Neuronal stem cell (in vitro differentiated cells): ENCODE measurements at regions not wholly inside any gene's neighbourhood (a gene's known extent, or its start where the extent isn't known, plus 50 kb on each side); places are given as distances from the start of the nearest gene placed in this dataset.

ENCODE experiments used
- DNase-seq: peaks from one replicate; pipeline ENCODE4 v3.0.0-alpha.2; 2013; ENCODE audit warnings: low spot score
- H2AFZ ChIP-seq: one replicate; pipeline ENCODE4 v1.6.1; 2013; ENCODE audit warnings: mild to moderate bottlenecking, low read length, inconsistent platforms
- H2AK5ac ChIP-seq: 2 replicates; pipeline ENCODE4 v1.6.1; 2013; ENCODE audit warnings: low read depth, mild to moderate bottlenecking, inconsistent platforms, low read length, moderate library complexity, mixed read lengths
- H2BK120ac ChIP-seq: 2 replicates; pipeline ENCODE4 v1.6.1; 2013; ENCODE audit warnings: low read depth, mild to moderate bottlenecking, inconsistent platforms, low read length, moderate library complexity, mixed read lengths
- H2BK12ac ChIP-seq: one replicate; pipeline ENCODE4 v1.6.1; 2013; ENCODE audit warnings: low read length, inconsistent platforms
- H2BK15ac ChIP-seq: 2 replicates; pipeline ENCODE4 v1.6.1; 2013; ENCODE audit warnings: mild to moderate bottlenecking, low read length, inconsistent platforms, mixed read lengths
- H2BK5ac ChIP-seq: one replicate; pipeline ENCODE4 v1.6.1; 2013; ENCODE audit warnings: inconsistent platforms, mild to moderate bottlenecking, low read length, moderate library complexity
- H3K14ac ChIP-seq: one replicate; pipeline ENCODE4 v1.6.1; 2013; ENCODE audit warnings: low read length, inconsistent platforms
- H3K18ac ChIP-seq: 2 replicates; pipeline ENCODE4 v1.6.1; 2013; ENCODE audit warnings: low read length, inconsistent platforms
- H3K23ac ChIP-seq: 2 replicates; pipeline ENCODE4 v1.6.1; 2013; ENCODE audit warnings: low read depth, mild to moderate bottlenecking, mixed read lengths, low read length, inconsistent platforms; ENCODE audit not compliant: poor library complexity
- H3K27ac ChIP-seq: replicated peaks from 3 replicates; pipeline ENCODE4 v1.5.1; 2013; ENCODE audit warnings: low read length, inconsistent platforms
- H3K27me3 ChIP-seq, 3 experiments: 2 replicates each; pipeline ENCODE4 v1.6.1; 2013; ENCODE audit warnings: low read length in 3 of 3, mild to moderate bottlenecking in 2 of 3, inconsistent platforms in 1 of 3, low read depth in 1 of 3, mixed read lengths in 1 of 3, moderate library complexity in 1 of 3; ENCODE audit not compliant: control insufficient read depth in 3 of 3, insufficient read depth in 3 of 3
- H3K36me3 ChIP-seq, 2 donors: replicated peaks in 1 of 2; 2 replicates each; pipeline ENCODE4 v1.6.1; 2013; ENCODE audit warnings: low read length in 2 of 2; ENCODE audit not compliant: control insufficient read depth in 2 of 2, insufficient read depth in 2 of 2
- H3K4ac ChIP-seq: 2 replicates; pipeline ENCODE4 v1.6.1; 2013; ENCODE audit warnings: inconsistent platforms, mild to moderate bottlenecking, low read length, moderate library complexity
- H3K4me1 ChIP-seq, 2 donors: 1 replicate in 1 of 2; 2 replicates in 1 of 2; pipeline ENCODE4 v1.6.1; 2013; ENCODE audit warnings: low read length in 2 of 2, low read depth in 1 of 2; ENCODE audit not compliant: control insufficient read depth in 2 of 2, insufficient read depth in 1 of 2
- H3K4me2 ChIP-seq: one replicate; pipeline ENCODE4 v1.6.1; 2013; ENCODE audit warnings: mild to moderate bottlenecking, low read length, inconsistent platforms; ENCODE audit not compliant: insufficient read depth, poor library complexity, severe bottlenecking
- H3K4me3 ChIP-seq, 2 donors: 2 replicates each; pipeline ENCODE4 v1.5.1; 2013; ENCODE audit warnings: low read length in 2 of 2, mild to moderate bottlenecking in 2 of 2, inconsistent platforms in 1 of 2, moderate library complexity in 1 of 2
- H3K79me1 ChIP-seq: one replicate; pipeline ENCODE4 v1.6.1; 2013; ENCODE audit warnings: low read depth, mild to moderate bottlenecking, inconsistent platforms, low read length, moderate library complexity
- H3K9ac ChIP-seq: one replicate; pipeline ENCODE4 v1.6.1; 2013; ENCODE audit warnings: mild to moderate bottlenecking, low read depth, low read length, inconsistent platforms; ENCODE audit not compliant: poor library complexity
- H3K9me3 ChIP-seq, 2 donors: replicated peaks in 1 of 2; 2 replicates each; pipeline versions ENCODE3 to v1.6.1; 2013; ENCODE audit warnings: low read length in 2 of 2, mild to moderate bottlenecking in 2 of 2, inconsistent platforms in 1 of 2, low read depth in 1 of 2, mixed read lengths in 1 of 2, moderate library complexity in 1 of 2; ENCODE audit not compliant: control insufficient read depth in 2 of 2, insufficient read depth in 1 of 2
- H4K8ac ChIP-seq: one replicate; pipeline ENCODE4 v1.6.1; 2013; ENCODE audit warnings: low read depth, mild to moderate bottlenecking, inconsistent platforms, low read length, moderate library complexity
- H4K91ac ChIP-seq: one replicate; pipeline ENCODE4 v1.6.1; 2013; ENCODE audit warnings: low read length, low read depth, mild to moderate bottlenecking, inconsistent platforms; ENCODE audit not compliant: poor library complexity
- WGBS, 2 donors: extraction: QIAGEN DNeasy Blood & Tissue Kit; methylation state at CpG; one replicate each; pipeline ENCODE4 v1.1.7; 2013; ENCODE audit warnings: missing lambda C conversion rate in 2 of 2, mixed read lengths in 1 of 2; ENCODE audit not compliant: insufficient read length in 2 of 2, insufficient replicate concordance in 1 of 2; ENCODE audit errors: extremely low coverage in 2 of 2; 5-methylcytosine and 5-hydroxymethylcytosine counted together

DNA sequence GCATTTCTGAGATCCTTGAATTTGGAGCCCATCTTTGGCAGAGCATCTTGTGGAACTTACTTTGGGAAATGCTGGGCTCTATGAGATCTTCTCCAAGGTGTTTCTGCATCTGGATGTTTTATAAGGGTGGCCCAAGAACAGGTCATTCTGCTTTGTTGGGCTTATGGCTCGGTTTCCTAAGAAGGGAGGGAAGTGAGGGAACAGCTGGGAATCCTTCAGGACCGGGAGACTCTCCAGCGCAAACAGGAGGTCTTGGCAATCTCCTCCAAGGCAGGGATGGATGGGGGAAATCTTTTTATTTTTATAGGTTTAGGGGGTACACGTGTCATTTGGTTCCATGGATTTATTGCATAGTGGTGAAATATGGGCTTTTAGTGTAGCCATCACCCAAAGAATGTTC, 54.7 kb downstream of the IRX3 start:
- no CpG with 5 or more reads among the region's 4 CpGs for WGBS, 2 donors
- Histone ChIP-seq H2BK15ac (no peak overlapping the region), H3K9me3 (peaks cover 0 to 4% of the 10 kb centered on the region in 2 donors), H4K8ac (no peak overlapping the region), H3K23ac (no peak overlapping the region), H3K4me3 (no peak overlapping the region), H3K9ac (no peak overlapping the region), H3K18ac (no peak overlapping the region), H3K27ac (no peak overlapping the region), H3K36me3 (no peaks in the 10 kb centered on the region), H3K4me1 (peaks cover 0 to 5% of the 10 kb centered on the region in 2 donors), H2AK5ac (no peak overlapping the region), H3K14ac (no peak overlapping the region), H2BK120ac (no peak overlapping the region), H3K27me3 (peaks cover 0 to 8% (median 0%) of the 10 kb centered on the region in 3 experiments), H3K4ac (no peak overlapping the region), H2BK5ac (no peak overlapping the region), H4K91ac (no peak overlapping the region), H2AFZ (no peak overlapping the region), H3K79me1 (no peaks in the 10 kb centered on the region), H2BK12ac (no peak overlapping the region), H3K4me2 (no peak overlapping the region)
- DNase-seq, result no peak

DNA sequence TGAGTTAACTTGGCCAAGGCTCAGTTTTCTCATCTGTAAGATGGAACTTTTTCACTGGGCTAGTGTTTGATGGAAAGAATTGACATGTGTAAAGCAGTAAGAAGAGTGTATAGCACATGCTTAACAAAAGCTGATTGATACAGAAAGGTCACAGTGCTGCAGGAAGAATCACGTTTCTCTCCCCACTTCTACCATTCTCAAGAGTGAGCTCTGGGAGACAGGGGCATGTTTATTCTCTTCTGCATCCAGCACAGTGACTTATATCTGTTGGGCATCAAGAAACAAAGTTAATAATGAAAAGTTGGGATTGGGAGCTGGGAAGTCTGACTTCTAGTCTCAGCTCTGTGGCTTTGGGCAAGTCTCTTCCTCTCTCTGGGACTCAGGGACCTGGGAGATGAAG, 55.3 kb downstream of the IRX3 start:
- Histone ChIP-seq H3K36me3 (no peaks in the 10 kb centered on the region), H2AFZ (no peak overlapping the region), H3K9me3 (peaks cover 0 to 4% of the 10 kb centered on the region in 2 donors), H3K4me1 (peaks cover 0 to 5% of the 10 kb centered on the region in 2 donors), H2BK5ac (no peak overlapping the region), H2BK120ac (no peak overlapping the region), H3K18ac (no peak overlapping the region), H4K91ac (no peak overlapping the region), H4K8ac (no peak overlapping the region), H3K79me1 (no peaks in the 10 kb centered on the region), H3K4me3 (no peak overlapping the region), H3K27ac (no peak overlapping the region), H2BK12ac (no peak overlapping the region), H2AK5ac (no peak overlapping the region), H3K23ac (no peak overlapping the region), H3K4ac (no peak overlapping the region), H3K4me2 (no peak overlapping the region), H2BK15ac (no peak overlapping the region), H3K14ac (no peak overlapping the region), H3K27me3 (peaks cover 0 to 8% (median 0%) of the 10 kb centered on the region in 3 experiments), H3K9ac (no peak overlapping the region)
- no peak for DNase-seq
- WGBS, 2 donors, result no CpG with 5 or more reads among the region's 1 CpG

DNA sequence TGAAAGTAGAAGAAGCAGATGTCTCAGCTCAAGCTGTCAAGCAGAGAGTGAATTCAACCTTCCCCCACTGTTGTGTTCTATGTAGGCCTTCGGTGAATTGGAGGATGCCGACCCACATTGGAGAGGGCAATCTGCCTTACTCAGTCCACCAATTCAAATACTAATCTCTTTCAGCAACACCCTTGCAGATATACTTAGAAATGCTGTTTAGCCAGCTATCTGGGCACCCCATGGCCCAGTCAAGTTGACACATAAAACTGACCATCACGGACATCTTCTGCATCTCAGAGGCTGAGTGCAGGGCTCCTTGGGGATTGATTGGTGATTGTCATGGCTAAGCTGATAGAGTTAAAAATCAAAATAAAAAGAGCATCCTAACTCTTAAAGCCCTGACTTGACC, 58.3 kb downstream of the IRX3 start:
- H3K4ac ChIP-seq, result no peak overlapping the region
- no peak overlapping the region for H2AK5ac ChIP-seq
- no peak overlapping the region for H2BK15ac ChIP-seq
- H3K9ac ChIP-seq, result no peak overlapping the region
- H3K27me3 ChIP-seq, result peaks cover 0 to 3% (median 0%) of the 10 kb centered on the region in 3 experiments
- H3K4me2 ChIP-seq, result no peak overlapping the region
- H3K4me3 ChIP-seq, result no peak overlapping the region
- H3K14ac ChIP-seq, result no peak overlapping the region
- no peak overlapping the region for H2AFZ ChIP-seq
- no peak overlapping the region for H2BK120ac ChIP-seq
- no peaks in the 10 kb centered on the region for H3K4me1 ChIP-seq
- no peaks in the 10 kb centered on the region for H3K36me3 ChIP-seq
- H3K18ac ChIP-seq, result no peak overlapping the region
- no peak overlapping the region for H3K23ac ChIP-seq
- no peak overlapping the region for H3K27ac ChIP-seq
- no peak overlapping the region for H4K91ac ChIP-seq
- no peak for DNase-seq
- no peak overlapping the region for H2BK5ac ChIP-seq
- no peaks in the 10 kb centered on the region for H3K79me1 ChIP-seq
- no peak overlapping the region for H2BK12ac ChIP-seq
- H3K9me3 ChIP-seq, result peaks cover 0 to 4% of the 10 kb centered on the region in 2 donors
- H4K8ac ChIP-seq, result no peak overlapping the region
- WGBS, 2 donors, result no CpG with 5 or more reads among the region's 3 CpGs

DNA sequence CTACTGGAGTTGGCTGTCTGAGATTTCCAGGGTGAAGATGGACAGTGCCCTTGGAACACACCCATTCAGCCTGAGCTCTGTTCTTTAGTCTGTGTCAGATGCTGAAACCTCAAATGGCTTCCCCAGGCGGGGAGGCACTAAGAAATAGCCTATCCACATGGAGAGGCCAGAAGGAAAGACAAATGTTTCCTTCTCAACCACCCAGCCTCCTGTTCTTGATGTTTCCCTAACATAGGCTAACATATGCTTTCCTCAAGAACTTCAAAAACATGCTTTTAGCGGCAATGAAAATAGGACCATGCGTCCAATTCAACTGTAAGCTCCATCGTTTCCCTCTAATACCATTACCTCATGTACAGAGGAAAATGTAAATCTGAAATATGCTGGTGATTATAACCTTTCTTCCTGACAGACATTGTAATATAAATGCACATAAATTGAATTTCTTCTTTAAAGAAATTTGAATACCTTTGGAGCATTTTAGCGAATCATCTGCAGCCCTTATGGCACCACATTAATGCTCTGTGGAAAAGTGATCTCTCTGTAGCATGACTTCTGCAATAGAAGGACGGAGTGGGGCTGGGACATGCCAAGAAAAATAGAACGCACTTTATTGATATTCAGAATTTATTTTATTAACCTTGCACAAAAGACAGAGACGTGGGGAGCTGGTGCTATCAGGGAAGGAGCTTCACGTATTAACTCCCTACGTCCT, 60.1 kb downstream of the IRX3 start:
- no peak overlapping the region for H3K14ac ChIP-seq
- H3K27ac ChIP-seq, result no peak overlapping the region
- H4K91ac ChIP-seq, result no peak overlapping the region
- no peak overlapping the region for H2BK120ac ChIP-seq
- no peak overlapping the region for H3K4me3 ChIP-seq
- H2AK5ac ChIP-seq, result no peak overlapping the region
- H3K36me3 ChIP-seq, result no peaks in the 10 kb centered on the region
- H3K4me2 ChIP-seq, result no peak overlapping the region
- WGBS, 2 donors, result no CpG with 5 or more reads among the region's 10 CpGs
- H3K79me1 ChIP-seq, result no peaks in the 10 kb centered on the region
- H4K8ac ChIP-seq, result no peak overlapping the region
- no peak overlapping the region for H2BK12ac ChIP-seq
- H3K4ac ChIP-seq, result no peak overlapping the region
- H3K18ac ChIP-seq, result no peak overlapping the region
- no peak overlapping the region for H3K23ac ChIP-seq
- no peak overlapping the region for H2AFZ ChIP-seq
- no peak for DNase-seq
- no peak overlapping the region for H3K9ac ChIP-seq
- peaks cover 0 to 2% (median 0%) of the 10 kb centered on the region in 3 experiments for H3K27me3 ChIP-seq
- H3K4me1 ChIP-seq, result no peaks in the 10 kb centered on the region
- peaks cover 0 to 4% of the 10 kb centered on the region in 2 donors for H3K9me3 ChIP-seq
- H2BK15ac ChIP-seq, result no peak overlapping the region
- H2BK5ac ChIP-seq, result no peak overlapping the region
